Panc1 (cell line): ENCODE measurements at regions not wholly inside any gene's neighbourhood (a gene's known extent, or its start where the extent isn't known, plus 50 kb on each side); places are given as distances from the start of the nearest gene placed in this dataset.

Source experiments
- CTCF ChIP-seq: fragments of 450-650 bp; IDR thresholded peaks from 2 replicates; pipeline ENCODE4 v1.5.1; 2017; ENCODE audit warnings: mild to moderate bottlenecking
- POLR2AphosphoS5 ChIP-seq: IDR thresholded peaks from 2 replicates; pipeline ENCODE4 v1.6.1; 2012; ENCODE audit warnings: mild to moderate bottlenecking, low read depth, low read length, moderate library complexity
- REST ChIP-seq, 2 experiments: IDR thresholded peaks; 2 replicates each; pipeline ENCODE4 v1.6.1; 2011 to 2012; ENCODE audit warnings: low read depth in 2 of 2, control low read depth in 1 of 2, low read length in 1 of 2, mild to moderate bottlenecking in 1 of 2, moderate library complexity in 1 of 2; ENCODE audit not compliant: insufficient read depth in 1 of 2

GRCh38 chr14:29236401-29236800 is 469.8 kb downstream of the FOXG1 start:
- TF ChIP-seq CTCF (no peak), REST (IDR thresholded peaks at IDR 0.05; ENCODE audit: insufficient read depth in 1 of 2, low read depth in 2 of 2, low read length in 1 of 2) (no peak), POLR2AphosphoS5 (no peak)
